GM12875 (cell line): ENCODE measurements at regions not wholly inside any gene's neighbourhood (a gene's known extent, or its start where the extent isn't known, plus 50 kb on each side); places are given as distances from the start of the nearest gene placed in this dataset.

Experiments
- H3K4me3 ChIP-seq: one replicate; pipeline ENCODE4 v1.5.1; 2011; ENCODE audit warnings: low read depth, low read length, control low read depth
- TF ChIP-seq, protein P1 (sequence below): IDR thresholded peaks from 2 replicates; pipeline ENCODE4 v1.5.1; 2011; ENCODE audit warnings: low read depth, mild to moderate bottlenecking, control low read depth, inconsistent platforms, low read length, moderate library complexity, borderline replicate concordance; ENCODE audit not compliant: insufficient read depth

DNA sequence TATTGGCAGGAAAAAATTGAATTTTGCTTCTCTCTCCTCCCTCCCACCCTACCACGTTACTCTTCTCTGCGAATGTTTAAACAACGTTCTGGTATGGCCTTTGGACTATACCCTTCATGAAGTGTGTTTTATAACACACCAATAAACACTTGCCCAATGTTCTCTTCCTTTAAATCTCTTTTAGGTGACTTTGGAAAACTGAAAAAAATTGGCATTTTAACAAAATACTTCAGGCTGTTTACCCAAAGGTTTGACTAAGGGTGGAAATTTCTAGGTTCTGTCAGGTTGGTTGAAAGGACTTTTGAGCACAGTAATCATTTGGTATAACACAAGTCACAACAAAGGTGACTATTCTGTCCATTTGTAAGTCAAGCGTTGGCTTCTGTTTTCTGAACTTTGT is 446.8 kb downstream of the AEBP2 start:
- TF ChIP-seq, protein P1, sequence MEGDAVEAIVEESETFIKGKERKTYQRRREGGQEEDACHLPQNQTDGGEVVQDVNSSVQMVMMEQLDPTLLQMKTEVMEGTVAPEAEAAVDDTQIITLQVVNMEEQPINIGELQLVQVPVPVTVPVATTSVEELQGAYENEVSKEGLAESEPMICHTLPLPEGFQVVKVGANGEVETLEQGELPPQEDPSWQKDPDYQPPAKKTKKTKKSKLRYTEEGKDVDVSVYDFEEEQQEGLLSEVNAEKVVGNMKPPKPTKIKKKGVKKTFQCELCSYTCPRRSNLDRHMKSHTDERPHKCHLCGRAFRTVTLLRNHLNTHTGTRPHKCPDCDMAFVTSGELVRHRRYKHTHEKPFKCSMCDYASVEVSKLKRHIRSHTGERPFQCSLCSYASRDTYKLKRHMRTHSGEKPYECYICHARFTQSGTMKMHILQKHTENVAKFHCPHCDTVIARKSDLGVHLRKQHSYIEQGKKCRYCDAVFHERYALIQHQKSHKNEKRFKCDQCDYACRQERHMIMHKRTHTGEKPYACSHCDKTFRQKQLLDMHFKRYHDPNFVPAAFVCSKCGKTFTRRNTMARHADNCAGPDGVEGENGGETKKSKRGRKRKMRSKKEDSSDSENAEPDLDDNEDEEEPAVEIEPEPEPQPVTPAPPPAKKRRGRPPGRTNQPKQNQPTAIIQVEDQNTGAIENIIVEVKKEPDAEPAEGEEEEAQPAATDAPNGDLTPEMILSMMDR: no peak
- no peak overlapping the region for H3K4me3 ChIP-seq

DNA sequence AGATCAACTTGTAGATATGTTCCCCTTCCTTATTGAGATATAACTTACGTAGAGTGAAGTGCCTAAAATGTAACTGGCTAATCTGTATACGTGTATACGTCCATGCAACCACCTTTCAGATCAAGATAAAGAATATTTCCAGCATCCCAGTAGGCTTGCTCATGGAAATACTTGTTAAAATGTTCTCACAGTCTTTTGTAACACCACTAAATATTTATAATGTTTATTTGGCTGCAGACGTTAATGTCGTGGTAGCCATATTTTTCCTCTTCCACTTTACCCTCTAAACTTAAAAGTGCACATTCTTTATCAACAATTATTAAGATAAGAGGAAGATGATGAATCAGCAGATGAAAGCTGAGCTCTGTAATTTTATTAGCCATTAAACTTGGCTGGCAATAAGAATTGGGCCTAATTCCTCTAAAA is 447.4 kb downstream of the AEBP2 start:
- TF ChIP-seq, protein P1: no peak
- H3K4me3 ChIP-seq: no peak overlapping the region

DNA sequence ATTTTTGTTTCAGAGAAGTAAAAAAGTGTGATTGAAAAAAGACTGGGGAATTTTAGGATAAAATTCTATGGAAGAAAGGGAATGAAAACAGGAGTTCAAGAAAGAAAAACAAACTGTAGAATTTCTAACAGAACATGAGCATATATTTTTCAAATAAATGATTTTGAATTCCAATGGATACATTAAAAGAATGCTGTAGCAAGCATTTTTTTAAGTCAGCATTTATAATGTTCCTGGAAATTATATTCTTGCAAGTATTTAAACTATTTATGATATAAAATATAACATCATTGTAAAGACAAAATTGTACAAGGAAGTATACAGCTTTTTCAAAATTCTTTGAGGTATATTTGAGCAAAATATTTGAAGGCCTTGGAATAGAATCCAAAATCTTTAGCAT is 450.7 kb downstream of the AEBP2 start:
- H3K4me3 ChIP-seq: no peak overlapping the region
- TF ChIP-seq, protein P1: no peak

DNA sequence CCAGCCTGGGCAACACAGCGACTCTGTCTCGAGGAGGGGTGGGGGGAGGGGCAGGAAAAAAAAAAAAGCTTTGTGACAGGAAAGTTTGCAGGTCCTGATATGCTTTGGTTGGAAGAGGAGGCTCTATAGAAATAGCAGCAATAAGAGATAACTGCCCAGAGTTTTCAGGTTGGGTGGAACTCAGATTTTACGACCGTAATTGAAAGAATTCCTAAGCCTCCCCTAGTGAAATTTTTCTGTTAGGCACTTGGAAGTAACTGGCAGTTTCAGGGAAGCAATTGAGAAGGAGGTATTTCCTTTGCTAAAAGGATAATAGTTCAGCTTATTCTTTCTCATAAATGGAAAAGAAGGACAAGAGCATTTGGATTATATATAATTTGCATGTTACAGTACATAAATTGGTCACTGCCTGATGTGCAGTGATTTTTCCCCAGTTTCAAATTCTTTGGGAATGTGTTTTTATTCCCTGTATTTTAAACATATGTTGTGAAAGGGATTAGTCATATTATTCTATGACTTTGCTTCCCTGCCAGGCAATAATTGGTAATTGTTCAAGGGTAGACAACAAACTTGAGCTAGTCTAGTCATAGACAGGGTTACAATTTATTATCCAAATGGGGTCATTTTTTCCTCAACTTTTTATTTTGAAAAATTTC is 452.8 kb downstream of the AEBP2 start:
- TF ChIP-seq, protein P1: no peak
- no peak overlapping the region for H3K4me3 ChIP-seq

DNA sequence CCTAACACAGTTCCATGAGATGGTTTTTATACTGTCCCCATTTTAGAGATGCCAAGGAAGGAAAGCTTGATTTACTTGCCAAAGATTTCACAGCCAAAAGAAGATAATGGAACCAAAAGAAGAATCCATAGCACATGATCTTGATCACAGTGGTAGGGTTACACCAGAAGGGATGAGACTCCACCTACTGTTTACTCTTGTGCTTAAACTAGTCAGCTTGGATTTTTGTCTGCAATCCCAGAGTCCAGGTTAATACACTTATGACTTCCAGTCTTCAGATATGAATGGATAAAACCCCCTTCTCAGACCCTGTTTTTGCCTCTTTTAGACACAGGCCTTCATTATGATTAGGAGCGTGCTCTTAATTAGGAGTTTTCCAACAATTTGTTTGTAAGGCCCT is 454.2 kb downstream of the AEBP2 start:
- TF ChIP-seq, protein P1: no peak
- no peak overlapping the region for H3K4me3 ChIP-seq

DNA sequence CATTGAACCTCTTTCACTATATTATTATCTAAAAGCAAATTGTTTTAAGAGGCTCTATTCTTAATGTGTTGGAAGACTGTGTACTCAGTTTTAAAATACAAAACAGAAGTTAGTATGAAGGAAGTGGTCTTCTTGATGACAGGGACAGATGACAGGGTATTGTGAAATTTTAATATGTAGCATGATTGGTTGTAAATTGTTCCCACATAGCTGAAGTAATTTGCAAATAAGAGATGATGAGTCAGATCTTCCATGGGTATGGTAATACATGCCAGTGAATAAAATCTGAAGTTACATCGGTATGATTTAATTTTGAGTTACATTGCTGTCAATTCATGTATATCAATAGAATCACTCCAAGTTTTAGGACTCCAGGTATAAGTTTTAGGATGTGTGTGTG is 454.8 kb downstream of the AEBP2 start:
- TF ChIP-seq, protein P1: no peak
- no peak overlapping the region for H3K4me3 ChIP-seq

DNA sequence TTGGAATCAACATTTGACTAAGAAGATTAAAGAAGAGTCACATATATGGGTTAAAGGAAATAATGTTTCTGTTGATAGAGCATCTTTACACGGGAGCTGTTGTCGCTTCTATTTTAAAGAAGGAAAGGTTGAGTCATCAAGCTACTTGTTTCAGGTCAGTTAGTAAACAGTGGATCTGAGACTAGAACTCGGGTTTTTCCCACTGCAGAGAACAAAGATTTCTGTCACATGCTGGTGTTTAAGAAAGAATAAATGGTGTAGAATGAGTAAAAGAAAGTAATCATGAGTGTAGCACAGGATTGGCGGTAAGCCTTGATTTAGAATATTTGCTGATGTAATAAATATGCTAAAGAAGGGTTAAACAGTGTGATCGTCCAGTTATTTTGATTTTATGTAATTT is 455.5 kb downstream of the AEBP2 start:
- H3K4me3 ChIP-seq: no peak overlapping the region

More for the DNA sequence above, 455.5 kb downstream of the AEBP2 start:
- TF ChIP-seq, protein P1: no peak
